HG03378 (cell line): ENCODE measurements at regions not wholly inside any gene's neighbourhood (a gene's known extent, or its start where the extent isn't known, plus 50 kb on each side); places are given as distances from the start of the nearest gene placed in this dataset.

Source experiments
- ATAC-seq: cut with Tn5 transposase; IDR thresholded peaks from one replicate; pipeline ENCODE4 v1.9.1; 2021; ENCODE audit warnings: mild to moderate bottlenecking, moderate library complexity; ENCODE audit not compliant: unreplicated experiment

DNA sequence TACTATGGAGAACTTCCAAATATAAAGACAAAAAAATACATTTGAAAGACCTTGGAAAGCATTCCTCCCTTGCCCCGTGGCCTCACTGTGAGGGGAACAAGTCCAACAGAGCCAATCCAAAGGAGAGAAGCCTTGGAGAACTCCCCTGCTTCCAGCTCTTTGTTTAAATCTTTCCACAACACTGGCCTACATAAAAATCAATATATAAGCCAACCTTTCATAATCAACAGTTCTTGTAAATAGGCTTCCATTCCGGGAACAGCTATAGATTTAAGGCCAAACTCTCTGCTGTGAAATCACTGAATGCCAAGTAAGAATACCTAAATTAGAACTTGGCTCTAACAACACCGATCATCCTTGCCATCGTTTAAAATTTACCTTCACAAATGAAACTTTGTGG is 242.1 kb downstream of the HACE1 start:
- ATAC-seq, result no peak

- ATAC-seq, result no peak
Measured at GRCh38 chr6:104614394-104614793, 245.3 kb downstream of the HACE1 start.

- no peak for ATAC-seq
Measured at GRCh38 chr6:104613416-104614001, 246.2 kb downstream of the HACE1 start.

DNA sequence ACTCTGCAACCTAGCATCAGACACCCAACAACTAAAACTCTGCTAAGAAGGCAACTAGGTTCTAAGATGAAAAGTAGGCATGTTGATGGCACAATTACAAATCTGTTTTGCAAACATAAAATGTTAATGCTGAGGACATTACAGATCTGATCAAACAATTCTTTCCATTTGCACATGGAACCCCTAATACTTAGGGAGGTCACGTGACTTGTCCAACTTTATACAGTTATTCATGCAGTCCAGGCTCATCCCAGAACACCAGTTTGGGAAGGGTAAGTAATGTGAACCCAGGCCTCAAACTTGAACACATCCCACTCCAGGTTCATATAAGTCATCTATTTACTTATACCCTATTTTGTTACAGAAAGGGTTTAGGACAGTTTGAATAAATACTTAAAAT is 247.2 kb downstream of the HACE1 start:
- no peak for ATAC-seq

- ATAC-seq, result no peak
Measured at GRCh38 chr6:104608101-104608500, 251.6 kb downstream of the HACE1 start.

DNA sequence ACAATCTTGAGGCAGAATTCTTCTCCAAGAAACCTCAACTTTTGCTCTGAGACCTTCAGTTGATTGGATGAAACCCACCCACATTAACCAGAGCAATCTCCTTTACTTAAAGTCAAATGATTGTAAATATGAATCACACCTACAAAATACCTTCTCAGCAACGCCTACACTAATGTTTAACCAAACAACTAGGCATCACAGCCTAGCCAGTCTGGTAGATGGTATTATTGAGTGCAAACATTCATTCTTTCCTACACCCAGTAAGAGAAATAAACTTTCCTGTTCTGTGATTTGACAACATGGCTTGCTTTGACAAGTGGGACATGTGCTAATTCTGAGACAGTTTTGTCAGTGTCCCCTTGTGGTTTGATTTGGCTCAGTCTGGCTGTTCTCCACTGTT is 252.2 kb downstream of the HACE1 start:
- no peak for ATAC-seq

DNA sequence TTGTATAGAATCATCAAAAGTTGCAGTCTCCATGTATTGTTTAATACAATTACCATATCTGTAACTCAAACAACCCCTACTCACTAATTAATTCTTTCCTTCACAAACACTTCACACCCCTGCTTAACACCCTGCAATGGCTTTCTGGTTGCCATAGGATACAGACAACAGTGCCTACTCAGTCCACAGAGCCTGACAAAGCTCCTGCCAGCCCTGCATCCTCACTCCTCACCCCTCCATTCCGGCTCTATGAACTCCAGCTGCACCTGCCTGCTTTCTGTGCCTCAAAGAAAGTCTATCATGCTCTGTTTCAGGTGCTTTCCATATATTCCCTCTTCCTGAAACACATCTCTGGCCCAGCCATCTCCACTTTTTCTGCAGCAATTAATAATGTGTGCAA is 253.4 kb downstream of the HACE1 start:
- no peak for ATAC-seq

DNA sequence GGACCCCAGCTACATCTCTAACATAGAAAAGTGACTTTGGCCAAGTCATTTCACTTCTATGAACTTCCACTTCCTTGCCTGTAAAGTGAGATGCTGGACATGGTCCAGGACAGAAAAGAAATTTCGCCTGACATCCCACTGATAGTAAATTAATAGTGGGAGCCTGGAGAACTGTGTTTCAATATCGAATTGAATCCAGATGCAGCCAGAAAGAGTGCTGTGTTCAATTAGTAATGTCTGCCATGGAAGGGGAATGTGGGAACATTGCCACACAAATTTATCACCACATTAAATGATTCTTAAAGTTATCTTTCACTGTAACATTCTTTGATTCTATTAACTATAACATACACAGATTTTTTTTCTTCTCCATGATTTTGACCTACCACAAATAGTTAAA is 255.0 kb downstream of the HACE1 start:
- ATAC-seq, result no peak

- ATAC-seq, result no peak
Measured at GRCh38 chr6:104603108-104603745, 256.5 kb downstream of the HACE1 start.

- ATAC-seq, result no peak
Measured at GRCh38 chr6:104601721-104602120, 258.0 kb downstream of the HACE1 start.

GRCh38 chr6:104601131-104601651 is 258.5 kb downstream of the HACE1 start:
- no peak for ATAC-seq

DNA sequence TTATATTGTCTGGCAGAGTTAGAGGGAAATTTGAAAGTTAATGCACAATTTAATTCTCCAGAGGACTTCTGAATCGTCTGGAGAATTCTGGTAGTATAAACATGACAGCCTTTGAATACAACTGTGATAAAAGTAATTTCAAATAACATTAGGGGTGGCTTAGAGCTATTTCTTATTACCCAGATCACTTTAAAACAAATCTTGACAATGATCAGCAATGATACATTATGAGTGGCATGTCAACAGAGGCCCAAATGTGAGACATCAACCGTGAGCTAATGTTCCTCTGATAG is 259.1 kb downstream of the HACE1 start:
- ATAC-seq, result no peak

DNA sequence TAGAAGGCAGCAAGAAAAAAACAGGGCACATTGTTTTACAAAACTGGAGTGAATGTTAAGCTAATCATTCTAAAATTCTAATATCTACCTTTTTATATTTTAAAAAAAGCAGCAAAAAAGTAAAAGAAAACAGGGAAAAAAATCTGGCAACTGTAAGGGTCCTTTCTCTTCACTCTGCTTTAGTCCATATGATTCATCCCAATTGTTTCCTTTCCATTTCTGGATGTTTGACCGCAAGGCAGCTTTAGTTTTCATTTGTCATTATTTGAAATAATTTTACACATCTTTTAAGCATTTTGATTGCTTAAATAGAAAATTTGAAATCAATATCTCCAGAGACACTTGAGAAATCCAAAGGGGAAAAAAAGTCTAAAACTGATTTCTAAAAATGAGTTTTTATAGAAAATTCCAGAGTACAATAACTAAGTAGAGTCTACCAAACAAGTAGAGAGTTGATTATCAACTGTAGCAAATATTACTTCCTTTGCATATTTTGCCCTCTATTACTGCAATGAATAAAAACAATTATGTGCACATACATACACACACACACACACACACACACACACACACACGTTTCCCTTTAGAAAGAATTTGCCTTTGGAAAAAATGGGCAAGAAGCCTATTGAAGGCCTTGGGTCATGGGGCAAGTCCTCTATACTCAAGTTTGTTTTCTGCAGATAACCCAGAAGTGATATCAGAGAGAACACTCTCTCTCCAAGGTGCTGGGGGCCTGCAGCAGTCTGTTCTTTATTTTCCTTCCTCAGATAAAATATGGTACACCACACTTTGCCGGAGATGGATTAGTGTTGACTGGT is 259.7 kb downstream of the HACE1 start:
- ATAC-seq, result no peak

- no peak for ATAC-seq
Measured at GRCh38 chr6:104597541-104598050, 262.1 kb downstream of the HACE1 start.

GRCh38 chr6:104596091-104596490 is 263.6 kb downstream of the HACE1 start:
- ATAC-seq, result no peak

DNA sequence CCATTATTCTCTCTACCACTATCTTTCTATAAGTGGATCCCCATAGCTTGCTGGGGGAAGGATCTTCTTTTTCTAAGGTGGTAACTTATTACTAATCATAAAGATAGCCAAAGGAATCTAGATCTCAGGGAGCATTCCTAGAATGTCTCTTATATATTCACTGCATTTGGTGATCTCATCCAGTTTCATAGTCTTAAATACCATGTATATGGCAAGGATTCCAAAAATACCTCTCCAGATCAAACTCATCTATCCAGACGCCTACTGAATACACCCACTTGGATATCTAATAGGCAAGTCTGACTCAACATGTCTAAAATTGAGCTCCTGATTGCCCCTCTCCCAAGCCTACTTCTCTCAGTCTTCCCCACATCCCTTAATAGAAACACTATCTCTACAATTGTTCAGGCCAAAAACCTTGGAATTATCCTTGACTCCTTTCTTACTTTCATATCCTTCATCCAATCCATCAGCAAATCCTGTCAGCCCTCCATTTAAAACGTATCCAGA is 264.4 kb downstream of the HACE1 start:
- no peak for ATAC-seq

GRCh38 chr6:104591573-104592334 is 268.0 kb downstream of the HACE1 start:
- ATAC-seq, result no peak

GRCh38 chr6:104589940-104590339 is 269.8 kb downstream of the HACE1 start:
- ATAC-seq, result no peak

DNA sequence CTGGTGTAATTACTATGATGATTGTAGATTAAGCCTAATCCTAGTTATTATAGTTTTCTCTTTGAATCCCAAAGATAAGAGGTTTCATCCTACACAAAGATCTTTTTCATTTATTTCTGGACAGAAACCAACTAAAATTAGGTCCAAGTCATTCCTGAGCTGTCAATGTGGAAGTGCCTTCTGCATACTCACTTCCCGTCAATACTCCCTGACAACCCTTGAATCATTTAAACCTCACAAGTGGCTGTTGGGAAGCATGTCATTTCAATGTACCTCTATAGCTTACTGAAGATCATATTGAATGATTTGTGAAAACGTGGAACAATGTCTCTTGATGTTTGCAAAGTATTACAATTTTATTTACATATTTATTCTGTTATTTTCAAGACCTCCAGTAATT is 274.1 kb downstream of the HACE1 start:
- ATAC-seq, result no peak

- no peak for ATAC-seq
Measured at GRCh38 chr6:104580452-104580851, 279.3 kb downstream of the HACE1 start.

GRCh38 chr6:104579310-104579863 is 280.3 kb downstream of the HACE1 start:
- ATAC-seq, result no peak
